Central memory CD8-positive, alpha-beta T cell (primary cell): ENCODE measurements at regions not wholly inside any gene's neighbourhood (a gene's known extent, or its start where the extent isn't known, plus 50 kb on each side); places are given as distances from the start of the nearest gene placed in this dataset.
"Not testable (repeated sequence)": the region's sequence is repeated elsewhere in the genome, so short reads cannot be mapped to it uniquely, and the experiment has no call there.

Source experiments
- ATAC-seq: fragments of 150-1000 bp; cut with Tn5 transposase; replicated peaks from 2 replicates; pipeline ENCODE4 v1.10.0; 2022; ENCODE audit warnings: mild to moderate bottlenecking, moderate FRiP score, moderate number of reproducible peaks; ENCODE audit not compliant: poor library complexity, severe bottlenecking; ENCODE audit errors: extremely low read depth
- DNase-seq, 2 donors: peaks; one replicate each; pipeline ENCODE4 v3.0.0; 2021; ENCODE audit warnings: low spot score in 2 of 2
- H3K27ac Mint-ChIP-seq: one replicate; pipeline ENCODE4 v1.8.0; 2022; ENCODE audit warnings: low read depth, mild to moderate bottlenecking, moderate library complexity, mixed read lengths
- H3K27me3 Mint-ChIP-seq: one replicate; pipeline ENCODE4 v1.8.0; 2022; ENCODE audit warnings: mixed read lengths
- H3K36me3 Mint-ChIP-seq: one replicate; pipeline ENCODE4 v1.8.0; 2022; ENCODE audit warnings: mild to moderate bottlenecking, moderate library complexity, mixed read lengths; ENCODE audit not compliant: insufficient read depth
- H3K4me1 Mint-ChIP-seq: one replicate; pipeline ENCODE4 v1.8.0; 2022; ENCODE audit warnings: mixed read lengths
- H3K4me3 Mint-ChIP-seq: one replicate; pipeline ENCODE4 v1.8.0; 2022; ENCODE audit warnings: mild to moderate bottlenecking, moderate library complexity, mixed read lengths
- H3K9me3 Mint-ChIP-seq: one replicate; pipeline ENCODE4 v1.8.0; 2022; ENCODE audit warnings: mixed read lengths

DNA sequence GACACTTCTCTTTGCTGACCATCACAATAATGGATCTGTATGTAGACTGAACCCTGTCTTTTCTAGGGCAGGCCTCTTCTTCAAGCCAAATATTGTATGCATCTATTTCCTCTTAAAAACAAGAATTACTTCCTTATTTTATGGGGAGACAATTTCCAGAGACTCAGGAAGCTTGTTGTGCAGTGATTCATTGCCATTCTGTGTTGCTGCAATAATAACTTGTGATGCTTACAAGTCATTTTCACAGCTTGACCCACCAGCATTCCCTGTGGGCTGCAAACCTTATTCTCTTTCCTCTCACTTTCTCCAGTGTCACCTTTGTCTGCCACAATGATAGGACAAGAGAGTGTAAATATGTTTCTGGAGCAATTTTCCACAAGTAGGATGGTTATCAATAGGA is 276.7 kb upstream of the SGO1 start:
- Mint-ChIP-seq H3K36me3 (no peaks in the 10 kb centered on the region), H3K4me3 (no peak overlapping the region), H3K27ac (no peak overlapping the region), H3K9me3 (peaks cover 38% of the 10 kb centered on the region), H3K4me1 (no peaks in the 10 kb centered on the region), H3K27me3 (no peaks in the 10 kb centered on the region)
- DNase-seq (no peak), ATAC-seq (no peak)

DNA sequence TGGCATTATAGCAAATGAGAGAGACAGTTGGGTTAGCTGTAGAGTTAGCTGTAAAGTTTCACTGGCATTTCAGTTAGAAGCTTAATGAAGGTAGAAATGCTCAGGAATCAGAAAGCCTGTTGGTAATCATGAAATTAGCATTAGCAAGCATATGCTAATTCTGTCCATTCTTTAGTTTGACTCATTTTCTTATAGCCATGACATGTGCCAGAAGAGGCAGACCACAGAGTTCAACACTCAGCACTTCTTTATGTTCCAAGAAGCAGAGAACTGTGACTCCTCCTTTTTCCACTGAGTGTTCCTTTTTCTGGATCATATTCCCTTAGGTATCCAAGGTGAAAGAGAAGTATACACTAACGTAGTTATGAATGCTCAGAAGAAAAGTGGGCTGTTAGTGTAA is 276.2 kb upstream of the SGO1 start:
- ATAC-seq (no peak), DNase-seq (no peak)
- Mint-ChIP-seq H3K4me1 (no peaks in the 10 kb centered on the region), H3K4me3 (no peak overlapping the region), H3K27me3 (no peaks in the 10 kb centered on the region), H3K36me3 (no peaks in the 10 kb centered on the region), H3K9me3 (peaks cover 38% of the 10 kb centered on the region), H3K27ac (no peak overlapping the region)

DNA sequence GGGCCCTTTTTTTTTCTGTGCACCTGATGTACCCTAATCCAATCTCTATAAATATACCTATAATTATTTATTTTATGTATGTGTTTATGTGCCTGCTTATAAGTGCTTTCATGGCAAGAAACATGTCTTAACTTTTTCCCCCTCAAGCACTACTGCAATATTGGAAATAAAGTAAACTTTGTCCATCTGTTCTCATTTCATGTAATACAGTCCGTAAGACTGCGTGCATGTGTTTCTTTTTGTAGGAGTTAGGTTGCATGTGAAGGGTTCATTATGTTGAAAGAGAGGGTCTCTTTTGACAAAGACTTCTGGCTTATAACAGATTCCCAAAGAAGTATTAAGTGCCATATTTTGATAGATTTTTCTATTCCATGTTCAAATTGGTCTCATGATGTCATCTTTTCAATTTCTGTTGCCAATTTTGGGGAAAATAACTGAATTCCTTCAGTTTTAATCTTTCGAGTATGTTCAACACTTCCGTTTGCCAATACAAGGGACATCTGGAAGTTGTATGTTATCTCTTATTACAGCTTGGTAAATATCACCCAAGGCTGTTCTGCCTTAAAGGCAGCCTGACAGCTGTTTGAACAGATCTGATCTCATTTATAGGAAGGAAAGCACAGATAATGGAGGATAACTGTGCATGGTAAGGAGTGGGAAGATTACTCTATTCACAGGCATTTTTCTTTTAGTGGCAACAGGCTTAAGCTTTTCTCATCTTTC is 273.1 kb upstream of the SGO1 start:
- DNase-seq = no peak
- H3K27ac Mint-ChIP-seq = no peak overlapping the region
- ATAC-seq = no peak
- no peaks in the 10 kb centered on the region for H3K27me3 Mint-ChIP-seq
- no peak overlapping the region for H3K4me3 Mint-ChIP-seq
- H3K36me3 Mint-ChIP-seq = no peaks in the 10 kb centered on the region
- peaks cover 31% of the 10 kb centered on the region for H3K9me3 Mint-ChIP-seq
- no peaks in the 10 kb centered on the region for H3K4me1 Mint-ChIP-seq

DNA sequence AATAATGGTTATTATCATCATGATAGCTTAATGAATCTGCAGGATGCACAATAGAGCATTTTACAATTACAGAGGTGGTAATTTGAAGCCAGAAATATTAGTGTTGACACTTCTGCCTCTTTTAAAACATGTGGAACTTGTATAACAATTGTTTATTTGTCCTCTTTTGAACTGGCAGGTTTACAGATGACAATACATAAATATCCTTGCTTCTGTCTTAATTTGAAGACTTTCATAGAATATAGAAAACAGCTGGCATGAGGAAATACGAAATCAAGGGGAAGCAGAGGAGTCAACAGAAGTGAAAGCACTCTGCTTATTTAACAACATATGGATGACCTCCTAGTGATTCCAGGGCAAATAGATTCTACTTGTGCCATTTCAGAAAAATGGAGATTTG is 270.5 kb upstream of the SGO1 start:
- H3K27ac Mint-ChIP-seq = no peak overlapping the region
- H3K4me1 Mint-ChIP-seq = no peaks in the 10 kb centered on the region
- no peaks in the 10 kb centered on the region for H3K36me3 Mint-ChIP-seq
- H3K4me3 Mint-ChIP-seq = no peak overlapping the region
- ATAC-seq (no peak), DNase-seq (no peak)
- no peaks in the 10 kb centered on the region for H3K27me3 Mint-ChIP-seq
- peaks cover 21% of the 10 kb centered on the region for H3K9me3 Mint-ChIP-seq

DNA sequence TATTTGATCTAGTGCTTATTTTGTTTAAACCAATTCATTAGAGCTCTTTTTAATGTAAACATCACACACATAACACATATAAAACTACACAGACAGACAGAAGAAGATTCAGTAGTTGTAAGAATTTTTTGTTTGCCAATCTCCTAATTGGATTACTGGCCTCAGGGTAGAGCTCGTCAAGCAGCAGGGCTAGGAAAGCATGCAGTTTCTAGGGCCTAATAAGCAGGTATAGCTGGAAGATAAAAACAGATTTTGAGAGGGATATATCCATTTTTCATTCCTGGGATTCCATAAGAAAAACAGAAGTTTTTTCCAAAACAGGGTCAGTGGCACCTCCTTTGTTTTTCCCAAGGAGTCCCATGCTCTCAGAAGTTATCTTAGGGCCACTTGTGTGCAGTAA is 265.2 kb upstream of the SGO1 start:
- no peak for DNase-seq
- Mint-ChIP-seq H3K4me3 (no peak overlapping the region), H3K4me1 (no peaks in the 10 kb centered on the region), H3K27me3 (no peaks in the 10 kb centered on the region), H3K9me3 (no peaks in the 10 kb centered on the region), H3K36me3 (no peaks in the 10 kb centered on the region), H3K27ac (no peak overlapping the region)
- no peak for ATAC-seq

DNA sequence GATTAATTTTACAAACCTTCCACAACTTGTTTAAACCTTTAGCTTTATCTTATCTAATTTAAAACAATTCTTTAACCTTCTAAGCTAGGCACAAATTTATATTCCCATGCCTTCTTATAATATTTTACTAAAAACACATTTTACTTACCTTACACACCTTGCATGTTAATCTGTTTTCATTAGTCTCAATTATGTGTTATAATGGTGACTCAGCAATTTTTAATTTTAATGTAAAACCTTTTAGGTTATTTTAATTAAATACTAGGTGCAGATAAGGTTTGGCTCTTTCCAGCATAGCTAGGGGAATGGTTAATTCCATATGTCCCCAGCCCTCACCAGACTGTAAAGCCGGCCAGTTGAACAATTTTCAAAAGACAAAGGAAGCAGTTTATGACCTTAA is 264.6 kb upstream of the SGO1 start:
- Mint-ChIP-seq H3K27me3 (no peaks in the 10 kb centered on the region), H3K36me3 (no peaks in the 10 kb centered on the region), H3K4me1 (no peaks in the 10 kb centered on the region), H3K9me3 (peaks cover 3% of the 10 kb centered on the region), H3K27ac (no peak overlapping the region), H3K4me3 (no peak overlapping the region)
- DNase-seq (no peak), ATAC-seq (no peak)

DNA sequence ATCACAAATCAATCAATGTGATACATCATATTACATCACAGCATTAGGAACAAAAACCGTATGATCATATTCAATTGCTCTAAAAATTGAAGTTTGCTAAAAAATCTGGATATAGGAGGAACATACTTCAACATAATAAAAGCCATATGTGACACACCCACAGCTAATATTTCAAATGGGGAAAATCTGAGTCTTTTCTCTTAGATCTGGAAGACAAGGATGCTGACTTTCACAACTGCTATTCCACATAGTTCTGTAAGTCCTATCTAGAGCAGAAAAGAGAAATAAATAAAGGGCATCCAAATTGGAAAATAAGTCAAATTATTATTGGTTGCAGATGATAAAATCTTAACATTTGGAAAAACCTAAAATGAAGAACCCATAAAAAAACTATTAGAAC is 256.8 kb upstream of the SGO1 start:
- no peak overlapping the region for H3K27ac Mint-ChIP-seq
- no peaks in the 10 kb centered on the region for H3K36me3 Mint-ChIP-seq
- peaks cover 13% of the 10 kb centered on the region for H3K9me3 Mint-ChIP-seq
- no peaks in the 10 kb centered on the region for H3K4me1 Mint-ChIP-seq
- H3K27me3 Mint-ChIP-seq = peaks cover 7% of the 10 kb centered on the region
- ATAC-seq = no peak
- H3K4me3 Mint-ChIP-seq = no peak overlapping the region
- DNase-seq = no peak

DNA sequence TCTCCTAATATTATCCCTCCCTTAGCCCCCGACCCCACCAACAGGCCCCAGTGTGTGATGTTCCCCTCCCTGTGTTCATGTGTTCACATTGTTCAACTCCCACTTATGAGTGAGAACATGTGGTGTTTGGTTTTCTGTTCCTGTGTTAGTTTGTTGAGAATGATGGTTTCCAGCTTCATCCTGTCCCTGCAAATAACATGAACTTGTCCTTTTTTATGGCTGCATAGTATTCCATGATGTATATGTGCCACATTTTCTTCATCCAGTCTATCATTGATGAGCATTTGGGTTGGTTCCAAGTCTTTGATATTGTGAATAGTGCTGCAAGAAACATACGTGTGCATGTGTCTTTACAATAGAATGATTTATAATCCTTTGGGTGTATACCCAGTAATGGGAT is 241.3 kb upstream of the SGO1 start:
- not testable (repeated sequence) for ATAC-seq, DNase-seq, H3K4me3 Mint-ChIP-seq, H3K4me1 Mint-ChIP-seq, H3K27me3 Mint-ChIP-seq, H3K36me3 Mint-ChIP-seq, H3K27ac Mint-ChIP-seq
- peaks cover 35% of the 10 kb centered on the region for H3K9me3 Mint-ChIP-seq

DNA sequence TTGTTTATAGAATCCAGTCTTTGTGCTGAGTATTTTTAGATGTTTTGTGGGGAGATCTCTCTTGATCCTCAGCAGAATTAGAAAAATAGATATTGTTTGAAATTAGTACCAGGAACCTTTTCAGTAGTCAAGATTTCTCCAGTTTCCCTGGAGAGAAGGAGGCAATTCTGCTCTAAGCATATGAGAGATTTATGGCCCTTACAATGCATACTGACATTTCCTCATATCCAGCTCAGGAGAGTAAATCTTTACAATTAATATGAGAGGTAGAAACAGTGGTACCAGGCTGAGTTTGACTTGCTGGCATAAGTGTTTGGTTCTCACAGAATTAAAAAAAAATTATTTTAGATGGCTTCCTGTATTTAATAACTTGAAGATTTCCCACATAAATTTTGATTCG is 239.1 kb upstream of the SGO1 start:
- Mint-ChIP-seq H3K9me3 (peaks cover 20% of the 10 kb centered on the region), H3K4me1 (no peaks in the 10 kb centered on the region), H3K4me3 (no peak overlapping the region), H3K36me3 (no peaks in the 10 kb centered on the region), H3K27me3 (no peaks in the 10 kb centered on the region), H3K27ac (no peak overlapping the region)
- ATAC-seq (no peak), DNase-seq (no peak)

DNA sequence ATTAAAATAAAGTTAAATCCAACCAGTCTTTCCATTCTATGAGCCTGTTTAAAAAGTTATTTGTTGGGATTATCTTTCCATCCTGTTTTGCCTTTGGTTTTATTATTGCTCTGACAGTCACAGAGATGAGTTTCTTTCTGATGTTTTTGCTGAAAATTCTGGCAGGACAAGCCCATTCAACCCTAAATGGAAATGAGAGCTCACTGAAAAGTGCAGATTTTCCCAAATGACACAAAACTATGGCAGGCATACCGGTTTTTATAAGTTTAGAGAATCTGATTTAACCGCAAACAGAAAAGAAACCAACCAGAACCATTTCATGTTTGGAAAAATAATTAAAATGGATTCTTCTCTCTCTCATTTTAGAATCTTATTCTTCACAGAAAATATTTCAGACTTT is 238.1 kb upstream of the SGO1 start:
- no peaks in the 10 kb centered on the region for H3K4me1 Mint-ChIP-seq
- no peaks in the 10 kb centered on the region for H3K27me3 Mint-ChIP-seq
- H3K27ac Mint-ChIP-seq = no peak overlapping the region
- ATAC-seq = no peak
- DNase-seq = no peak
- H3K4me3 Mint-ChIP-seq = no peak overlapping the region
- H3K36me3 Mint-ChIP-seq = no peaks in the 10 kb centered on the region
- H3K9me3 Mint-ChIP-seq = peaks cover 12% of the 10 kb centered on the region

DNA sequence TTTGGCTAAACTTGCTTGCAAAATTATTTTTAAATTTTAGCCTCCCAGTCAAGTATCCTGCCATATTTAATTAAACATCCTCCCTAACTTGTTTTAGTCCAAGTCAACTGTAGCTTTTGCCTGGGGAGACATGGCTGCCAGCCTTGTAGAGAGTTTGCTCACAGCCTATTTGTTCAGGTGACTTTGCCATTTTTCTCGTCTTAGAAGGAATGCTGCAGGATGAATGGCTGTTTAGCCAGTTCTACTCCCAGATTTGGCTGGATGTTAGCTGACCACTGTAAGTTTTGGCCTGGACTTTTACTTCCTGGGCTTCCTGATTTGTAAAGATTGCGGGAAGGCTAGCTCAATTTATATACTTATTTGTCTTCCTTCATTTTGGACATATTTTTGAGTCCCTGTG is 236.4 kb upstream of the SGO1 start:
- no peak overlapping the region for H3K27ac Mint-ChIP-seq
- peaks cover 4% of the 10 kb centered on the region for H3K9me3 Mint-ChIP-seq
- no peaks in the 10 kb centered on the region for H3K4me1 Mint-ChIP-seq
- H3K4me3 Mint-ChIP-seq = no peak overlapping the region
- H3K27me3 Mint-ChIP-seq = no peaks in the 10 kb centered on the region
- DNase-seq = no peak
- no peak for ATAC-seq
- H3K36me3 Mint-ChIP-seq = no peaks in the 10 kb centered on the region

DNA sequence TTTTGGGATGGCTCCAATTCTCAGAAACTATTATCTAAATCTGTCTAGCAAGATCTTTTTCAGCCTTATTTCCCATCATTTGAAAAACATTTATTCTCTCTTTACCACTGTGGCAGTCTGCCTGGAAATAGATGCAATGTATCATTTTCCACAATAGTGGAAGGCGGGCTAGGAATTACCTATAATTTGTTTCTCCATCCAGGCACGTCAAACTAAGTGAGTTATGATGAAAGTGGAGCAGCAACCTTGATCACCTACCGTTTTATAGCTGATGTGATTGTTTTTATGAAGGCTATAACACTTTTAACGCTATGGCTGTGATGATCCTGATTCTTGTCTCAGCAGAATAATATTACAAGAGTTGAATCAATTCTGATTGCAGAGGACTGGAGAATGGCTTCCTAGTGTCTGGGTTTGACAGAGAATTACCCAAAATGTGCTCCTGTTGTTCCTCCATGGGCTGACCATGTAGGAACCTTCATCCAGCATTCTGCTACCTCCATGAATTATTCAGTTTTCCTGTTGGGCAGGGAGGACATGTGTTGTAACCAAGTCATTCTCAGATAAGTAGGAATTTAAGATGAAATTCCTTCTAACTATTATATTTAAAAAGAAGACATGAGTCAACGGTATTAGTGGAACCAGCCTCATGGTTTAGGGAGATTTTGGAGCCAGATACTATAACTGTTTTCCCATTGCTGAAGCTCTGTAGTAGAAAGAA is 231.5 kb upstream of the SGO1 start:
- ATAC-seq = no peak
- Mint-ChIP-seq H3K9me3 (no peaks in the 10 kb centered on the region), H3K4me1 (no peaks in the 10 kb centered on the region), H3K27ac (no peak overlapping the region), H3K4me3 (no peak overlapping the region), H3K27me3 (no peaks in the 10 kb centered on the region), H3K36me3 (peaks cover 2% of the 10 kb centered on the region)
- no peak for DNase-seq

DNA sequence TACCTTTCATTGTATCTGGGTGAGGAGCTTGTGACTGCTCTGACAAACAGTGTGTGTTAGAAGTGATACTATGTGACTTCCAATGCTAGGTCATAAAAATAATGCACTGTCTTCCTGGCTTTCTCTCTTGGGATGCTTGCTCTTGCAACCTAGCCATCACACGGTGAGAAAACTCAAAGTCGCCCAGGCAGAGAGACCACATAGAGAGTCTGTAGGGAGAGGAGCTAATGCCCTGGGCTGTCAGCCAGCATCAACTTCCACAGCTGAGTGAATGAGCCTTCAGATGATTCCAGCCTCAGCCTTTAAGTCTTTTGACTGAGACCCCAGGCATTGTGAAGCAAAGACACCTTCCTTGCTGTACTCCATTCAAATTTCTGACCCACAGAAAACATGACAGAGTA is 220.6 kb upstream of the SGO1 start:
- Mint-ChIP-seq H3K4me1 (no peaks in the 10 kb centered on the region), H3K4me3 (no peak overlapping the region), H3K9me3 (no peaks in the 10 kb centered on the region), H3K27me3 (no peaks in the 10 kb centered on the region), H3K36me3 (no peaks in the 10 kb centered on the region), H3K27ac (no peak overlapping the region)
- DNase-seq = no peak
- no peak for ATAC-seq
